ENCODE measurements at regions not wholly inside any gene's neighbourhood (a gene's known extent, or its start where the extent isn't known, plus 50 kb on each side); places are given as distances from the start of the nearest gene placed in this dataset.
"Not testable (repeated sequence)": the region's sequence is repeated elsewhere in the genome, so short reads cannot be mapped to it uniquely, and the experiment has no call there.

GRCh38 chr10:28095791-28096378 is 97.0 kb upstream of the ODAD2 start:
- ATAC-seq (ENCODE audit: low FRiP score), result no peak
- TF ChIP-seq CTCF (IDR thresholded peaks at IDR 0.05), result no peak
- DNase-seq (ENCODE audit: low spot score), result no peak

GRCh38 chr10:28094121-28094520 is 95.2 kb upstream of the ODAD2 start:
- DNase-seq (ENCODE audit: low spot score) (no peak), ATAC-seq (ENCODE audit: low FRiP score) (no peak)
- TF ChIP-seq CTCF (IDR thresholded peaks at IDR 0.05), result no peak

- no peak for TF ChIP-seq CTCF (IDR thresholded peaks at IDR 0.05)
- no peak for ATAC-seq (ENCODE audit: low FRiP score)
These were observed 93.0 kb upstream of the ODAD2 start for GRCh38 chr10:28091913-28092312.

GRCh38 chr10:28090506-28090905 is 91.6 kb upstream of the ODAD2 start:
- no peak for DNase-seq (ENCODE audit: low spot score)
- ATAC-seq (ENCODE audit: low FRiP score), result no peak
- TF ChIP-seq CTCF (IDR thresholded peaks at IDR 0.05), result no peak

More at GRCh38 chr10:28091913-28092312, 93.0 kb upstream of the ODAD2 start:
- no peak for DNase-seq (ENCODE audit: low spot score)

GRCh38 chr10:28089467-28089866 is 90.6 kb upstream of the ODAD2 start:
- DNase-seq (ENCODE audit: low spot score), result no peak
- TF ChIP-seq CTCF (IDR thresholded peaks at IDR 0.05), result no peak
- no peak for ATAC-seq (ENCODE audit: low FRiP score)

- ATAC-seq (ENCODE audit: low FRiP score) (no peak), DNase-seq (ENCODE audit: low spot score) (no peak)
- TF ChIP-seq CTCF (IDR thresholded peaks at IDR 0.05), result no peak
These were observed 88.9 kb upstream of the ODAD2 start for GRCh38 chr10:28087661-28088351.

- DNase-seq (ENCODE audit: low spot score); ATAC-seq (ENCODE audit: low FRiP score): not testable (repeated sequence)
These were observed 86.9 kb upstream of the ODAD2 start for GRCh38 chr10:28085760-28086159.
